ENCODE measurements at regions not wholly inside any gene's neighbourhood (a gene's known extent, or its start where the extent isn't known, plus 50 kb on each side); places are given as distances from the start of the nearest gene placed in this dataset.

- no peaks in the 10 kb centered on the region for H3K9me3 ChIP-seq
- no peak overlapping the region for H3K4me3 ChIP-seq (replicated peaks in 1 of 3)
- peaks cover 0 to 8% of the 10 kb centered on the region in 2 donors for H3K4me1 ChIP-seq
- no peaks in the 10 kb centered on the region for H3K27me3 ChIP-seq
- H3K36me3 ChIP-seq = no peaks in the 10 kb centered on the region
- no peak for DNase-seq
- TF ChIP-seq POLR2A (IDR thresholded peaks at IDR 0.05) = no peak
- TF ChIP-seq, protein P1, sequence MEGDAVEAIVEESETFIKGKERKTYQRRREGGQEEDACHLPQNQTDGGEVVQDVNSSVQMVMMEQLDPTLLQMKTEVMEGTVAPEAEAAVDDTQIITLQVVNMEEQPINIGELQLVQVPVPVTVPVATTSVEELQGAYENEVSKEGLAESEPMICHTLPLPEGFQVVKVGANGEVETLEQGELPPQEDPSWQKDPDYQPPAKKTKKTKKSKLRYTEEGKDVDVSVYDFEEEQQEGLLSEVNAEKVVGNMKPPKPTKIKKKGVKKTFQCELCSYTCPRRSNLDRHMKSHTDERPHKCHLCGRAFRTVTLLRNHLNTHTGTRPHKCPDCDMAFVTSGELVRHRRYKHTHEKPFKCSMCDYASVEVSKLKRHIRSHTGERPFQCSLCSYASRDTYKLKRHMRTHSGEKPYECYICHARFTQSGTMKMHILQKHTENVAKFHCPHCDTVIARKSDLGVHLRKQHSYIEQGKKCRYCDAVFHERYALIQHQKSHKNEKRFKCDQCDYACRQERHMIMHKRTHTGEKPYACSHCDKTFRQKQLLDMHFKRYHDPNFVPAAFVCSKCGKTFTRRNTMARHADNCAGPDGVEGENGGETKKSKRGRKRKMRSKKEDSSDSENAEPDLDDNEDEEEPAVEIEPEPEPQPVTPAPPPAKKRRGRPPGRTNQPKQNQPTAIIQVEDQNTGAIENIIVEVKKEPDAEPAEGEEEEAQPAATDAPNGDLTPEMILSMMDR (IDR thresholded peaks at IDR 0.05) = no peak
- H3K27ac ChIP-seq = no peak overlapping the region
- intact Hi-C loops (cut with DNase I) = no loop called here
- 79 to 81% methylated on average over 7 of the region's 7 CpGs for WGBS, 2 donors
Measured at GRCh38 chr1:59105548-59106507, 191.1 kb upstream of the FGGY start.

DNA sequence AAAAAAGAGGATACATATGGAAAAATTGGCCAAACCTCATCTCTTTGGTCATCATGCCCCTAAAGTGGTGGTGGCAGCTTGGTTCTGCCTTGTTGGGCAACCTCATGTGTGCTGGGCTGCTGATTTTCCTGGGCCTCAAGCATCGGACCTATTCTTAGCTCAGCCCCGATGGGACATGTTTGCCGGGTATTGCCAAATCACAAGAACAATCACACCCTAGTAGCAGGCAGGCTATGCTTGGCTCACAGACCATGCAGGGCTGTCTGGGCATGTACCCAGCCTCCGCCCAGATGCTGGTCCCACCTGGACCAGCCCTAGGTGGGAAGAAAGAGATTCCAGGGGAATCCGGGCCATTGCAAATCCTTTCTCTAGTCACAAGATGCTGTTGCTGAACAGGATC is 189.4 kb upstream of the FGGY start:
- H3K27ac ChIP-seq = peak overlapping the region in 1 of 3 donors; percentile 50
- H3K4me3 ChIP-seq (replicated peaks in 1 of 3) = no peak overlapping the region
- intact Hi-C loops (cut with DNase I) = no loop called here

GRCh38 chr1:59107916-59108315 is 189.0 kb upstream of the FGGY start:
- Histone ChIP-seq H3K4me1 (peaks cover 0 to 8% of the 10 kb centered on the region in 2 donors), H3K27ac (no peak overlapping the region), H3K27me3 (no peaks in the 10 kb centered on the region), H3K4me3 (replicated peaks in 1 of 3) (no peak overlapping the region), H3K9me3 (no peaks in the 10 kb centered on the region), H3K36me3 (no peaks in the 10 kb centered on the region)
- intact Hi-C loops (cut with DNase I) = no loop called here
- DNase-seq = no peak
- TF ChIP-seq POLR2A (IDR thresholded peaks at IDR 0.05) = no peak
- TF ChIP-seq, protein P1 (IDR thresholded peaks at IDR 0.05) = no peak
- WGBS, 2 donors = 81 to 86% methylated on average over 5 of the region's 5 CpGs

More for the DNA sequence above, 189.4 kb upstream of the FGGY start:
- WGBS, 2 donors = 39 to 43% methylated on average over 3 to 5 of the region's 5 CpGs
- Histone ChIP-seq H3K9me3 (no peaks in the 10 kb centered on the region), H3K27me3 (no peaks in the 10 kb centered on the region), H3K36me3 (no peaks in the 10 kb centered on the region), H3K4me1 (peaks cover 0 to 8% of the 10 kb centered on the region in 2 donors)
- DNase-seq = peak; percentile 72 to 84
- TF ChIP-seq POLR2A (IDR thresholded peaks at IDR 0.05) = no peak
- TF ChIP-seq, protein P1 (IDR thresholded peaks at IDR 0.05) = no peak

DNA sequence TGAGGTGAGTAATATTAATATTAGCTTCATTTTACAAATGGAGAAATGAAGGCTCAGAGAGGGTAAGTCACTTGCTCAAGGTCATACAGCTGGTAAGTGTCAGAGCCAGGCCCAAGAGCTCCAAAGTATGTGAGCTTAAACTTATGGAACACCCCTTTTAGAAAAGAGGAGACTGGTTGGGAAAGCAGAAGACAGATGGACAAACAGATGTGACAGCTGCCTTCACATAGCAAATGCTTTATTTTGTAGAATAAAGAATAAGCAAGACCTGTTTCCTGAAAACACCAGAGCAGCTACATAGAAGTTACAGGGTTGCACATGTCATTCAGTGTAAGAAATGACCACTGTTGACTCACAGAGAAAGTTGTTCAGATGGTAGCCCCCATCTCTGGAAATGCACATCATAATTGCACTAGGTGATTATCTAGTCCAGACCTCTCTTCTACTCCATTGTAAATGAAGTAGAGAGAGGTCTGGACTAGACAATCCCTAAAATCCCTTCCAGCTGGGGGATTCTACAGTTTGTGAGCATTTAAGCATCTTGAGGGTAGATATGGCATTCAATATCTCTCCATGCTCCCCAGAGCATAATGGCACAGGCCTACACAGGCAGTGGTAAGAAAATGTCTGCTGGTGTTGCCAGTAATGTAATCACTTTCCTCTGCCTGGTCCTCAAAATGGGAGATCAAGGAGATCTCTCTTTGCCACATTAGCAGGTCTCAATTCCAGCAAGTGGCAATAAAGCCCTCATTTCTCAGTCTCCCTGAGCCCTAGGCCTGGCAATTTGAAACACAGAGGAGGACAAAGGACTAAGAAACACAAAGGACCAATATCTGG is 188.2 kb upstream of the FGGY start:
- Histone ChIP-seq H3K4me3 (replicated peaks in 1 of 3) (no peak overlapping the region), H3K27ac (no peak overlapping the region), H3K27me3 (no peaks in the 10 kb centered on the region), H3K36me3 (no peaks in the 10 kb centered on the region), H3K4me1 (peaks cover 0 to 8% of the 10 kb centered on the region in 2 donors), H3K9me3 (no peaks in the 10 kb centered on the region)
- no peak for TF ChIP-seq POLR2A (IDR thresholded peaks at IDR 0.05)
- TF ChIP-seq, protein P1 (IDR thresholded peaks at IDR 0.05) = no peak
- intact Hi-C loops (cut with DNase I) = no loop called here
- DNase-seq = no peak

Data from thyroid gland (tissue), 4 donors.